ENCODE measurements at regions not wholly inside any gene's neighbourhood (a gene's known extent, or its start where the extent isn't known, plus 50 kb on each side); places are given as distances from the start of the nearest gene placed in this dataset.

DNA sequence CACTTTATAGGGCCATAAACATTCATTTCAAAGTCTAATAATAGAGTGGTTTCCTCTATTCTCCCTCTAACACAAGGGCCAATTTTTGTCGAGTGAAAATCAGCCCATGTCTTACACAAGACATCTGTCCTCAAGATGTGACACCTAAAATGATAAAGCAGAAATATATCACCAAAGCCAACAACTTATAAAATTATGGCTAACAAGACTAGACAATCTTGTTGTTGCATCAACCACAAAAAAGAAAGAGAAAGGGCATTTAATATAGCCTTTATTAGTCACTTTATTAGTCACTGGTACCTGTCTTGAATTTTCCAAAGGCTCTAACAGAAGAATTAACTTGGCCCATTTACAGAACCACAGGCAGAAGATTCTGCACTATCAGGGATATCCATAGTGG lies 161.6 kb downstream of the SMIM20 start:
- Histone ChIP-seq H3K36me3 (no peaks in the 10 kb centered on the region), H3K9me3 (ENCODE audit: severe bottlenecking) (peaks cover 6% of the 10 kb centered on the region), H3K27ac (no peak overlapping the region), H3K27me3 (ENCODE audit: insufficient read depth, low read depth, severe bottlenecking) (no peaks in the 10 kb centered on the region), H3K4me3 (ENCODE audit: low read depth, low read length) (no peak overlapping the region)
- DNase-seq, result no peak
- TF ChIP-seq CTCF (IDR thresholded peaks at IDR 0.05; ENCODE audit: low read depth, low read length), result no peak

DNA sequence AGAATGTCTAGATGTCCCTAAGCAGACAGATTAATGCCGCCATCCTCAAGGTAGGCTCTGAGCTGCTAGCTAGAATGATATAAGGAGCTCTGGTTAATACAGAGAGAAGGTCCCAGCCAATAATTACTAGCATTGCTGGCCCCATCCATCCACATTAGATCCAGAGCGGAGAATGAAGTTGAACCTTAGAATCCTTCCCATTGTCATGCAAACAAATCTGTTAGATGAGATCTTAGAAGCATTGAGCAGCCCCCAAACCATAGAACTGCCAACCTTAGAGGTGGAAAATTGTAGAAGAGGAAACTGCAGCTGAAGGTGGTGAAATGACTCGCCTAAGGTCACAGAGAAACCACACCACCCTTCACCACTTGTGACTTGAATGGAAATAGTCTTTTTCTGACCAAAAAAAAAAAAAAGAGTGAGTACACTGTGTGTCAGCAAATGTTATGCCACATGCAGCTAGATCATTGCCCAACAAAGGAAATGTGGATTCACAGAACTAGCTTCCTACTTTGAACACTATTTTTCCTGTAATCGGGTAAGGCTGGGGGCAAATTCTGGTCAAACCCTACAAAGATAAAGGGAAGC lies 162.1 kb downstream of the SMIM20 start:
- H3K36me3 ChIP-seq, result no peaks in the 10 kb centered on the region

DNA sequence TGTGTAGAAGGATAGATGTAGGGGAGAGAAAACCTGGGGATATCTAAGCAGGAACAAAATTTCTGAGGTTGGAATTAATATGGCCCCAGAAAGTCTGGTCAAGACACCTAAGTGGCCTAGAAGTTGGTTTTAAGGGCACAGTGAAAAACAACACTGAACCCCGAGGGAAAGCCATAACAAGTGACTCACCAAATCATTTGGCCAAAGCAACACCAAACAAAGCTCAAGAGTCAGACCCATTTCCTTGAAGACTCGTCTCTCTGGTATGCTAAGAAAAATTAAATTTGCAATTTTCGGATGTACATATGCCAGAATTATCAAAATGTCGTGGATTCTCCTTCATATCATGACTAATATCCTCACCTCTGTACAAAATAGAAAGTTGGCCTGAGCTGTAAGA lies 162.9 kb downstream of the SMIM20 start:
- peaks cover 6% of the 10 kb centered on the region for H3K9me3 ChIP-seq (ENCODE audit: severe bottlenecking)
- H3K27me3 ChIP-seq (ENCODE audit: insufficient read depth, low read depth, severe bottlenecking), result no peaks in the 10 kb centered on the region
- no peak overlapping the region for H3K4me3 ChIP-seq (ENCODE audit: low read depth, low read length)
- no peaks in the 10 kb centered on the region for H3K36me3 ChIP-seq
- no peak for DNase-seq
- H3K27ac ChIP-seq, result no peak overlapping the region
- TF ChIP-seq CTCF (IDR thresholded peaks at IDR 0.05; ENCODE audit: low read depth, low read length), result no peak

More for the DNA sequence above, 162.1 kb downstream of the SMIM20 start:
- peaks cover 6% of the 10 kb centered on the region for H3K9me3 ChIP-seq (ENCODE audit: severe bottlenecking)
- no peak for TF ChIP-seq CTCF (IDR thresholded peaks at IDR 0.05; ENCODE audit: low read depth, low read length)
- H3K27me3 ChIP-seq (ENCODE audit: insufficient read depth, low read depth, severe bottlenecking), result no peaks in the 10 kb centered on the region
- H3K4me3 ChIP-seq (ENCODE audit: low read depth, low read length), result no peak overlapping the region
- no peak overlapping the region for H3K27ac ChIP-seq
- DNase-seq, result no peak

GRCh38 chr4:26077756-26078155 lies 163.7 kb downstream of the SMIM20 start:
- Histone ChIP-seq H3K9me3 (ENCODE audit: severe bottlenecking) (peaks cover 6% of the 10 kb centered on the region), H3K4me3 (ENCODE audit: low read depth, low read length) (no peak overlapping the region), H3K27ac (no peak overlapping the region), H3K36me3 (no peaks in the 10 kb centered on the region), H3K27me3 (ENCODE audit: insufficient read depth, low read depth, severe bottlenecking) (no peaks in the 10 kb centered on the region)
- no peak for TF ChIP-seq CTCF (IDR thresholded peaks at IDR 0.05; ENCODE audit: low read depth, low read length)
- no peak for DNase-seq

GRCh38 chr4:26080870-26081628 lies 167.0 kb downstream of the SMIM20 start:
- Histone ChIP-seq H3K27me3 (ENCODE audit: insufficient read depth, low read depth, severe bottlenecking) (no peaks in the 10 kb centered on the region), H3K4me3 (ENCODE audit: low read depth, low read length) (no peak overlapping the region), H3K9me3 (ENCODE audit: severe bottlenecking) (peaks cover 6% of the 10 kb centered on the region), H3K36me3 (no peaks in the 10 kb centered on the region), H3K27ac (no peak overlapping the region)
- TF ChIP-seq CTCF (IDR thresholded peaks at IDR 0.05; ENCODE audit: low read depth, low read length), result no peak
- no peak for DNase-seq
